ENCODE measurements at regions not wholly inside any gene's neighbourhood (a gene's known extent, or its start where the extent isn't known, plus 50 kb on each side); places are given as distances from the start of the nearest gene placed in this dataset.

DNA sequence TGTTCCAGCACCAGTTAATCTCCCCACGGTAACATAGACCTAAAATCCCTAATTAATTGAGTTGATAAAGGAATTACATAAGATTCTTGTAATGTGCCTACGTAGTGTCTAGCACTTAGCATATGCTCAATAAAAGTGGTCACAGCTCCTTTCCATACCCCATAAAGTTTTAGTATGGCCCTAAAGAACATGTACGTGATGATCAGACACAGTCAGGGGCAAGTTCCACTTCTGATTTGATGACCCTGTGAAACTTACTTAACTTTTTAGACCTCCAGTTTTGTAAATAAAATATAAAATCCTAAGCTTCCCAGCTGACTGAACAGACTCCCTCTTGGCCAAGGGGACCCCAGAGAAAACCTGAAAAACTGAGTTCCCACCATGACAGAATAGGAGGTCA is 391.3 kb upstream of the ERCC4 start:
- TF ChIP-seq, protein P1, sequence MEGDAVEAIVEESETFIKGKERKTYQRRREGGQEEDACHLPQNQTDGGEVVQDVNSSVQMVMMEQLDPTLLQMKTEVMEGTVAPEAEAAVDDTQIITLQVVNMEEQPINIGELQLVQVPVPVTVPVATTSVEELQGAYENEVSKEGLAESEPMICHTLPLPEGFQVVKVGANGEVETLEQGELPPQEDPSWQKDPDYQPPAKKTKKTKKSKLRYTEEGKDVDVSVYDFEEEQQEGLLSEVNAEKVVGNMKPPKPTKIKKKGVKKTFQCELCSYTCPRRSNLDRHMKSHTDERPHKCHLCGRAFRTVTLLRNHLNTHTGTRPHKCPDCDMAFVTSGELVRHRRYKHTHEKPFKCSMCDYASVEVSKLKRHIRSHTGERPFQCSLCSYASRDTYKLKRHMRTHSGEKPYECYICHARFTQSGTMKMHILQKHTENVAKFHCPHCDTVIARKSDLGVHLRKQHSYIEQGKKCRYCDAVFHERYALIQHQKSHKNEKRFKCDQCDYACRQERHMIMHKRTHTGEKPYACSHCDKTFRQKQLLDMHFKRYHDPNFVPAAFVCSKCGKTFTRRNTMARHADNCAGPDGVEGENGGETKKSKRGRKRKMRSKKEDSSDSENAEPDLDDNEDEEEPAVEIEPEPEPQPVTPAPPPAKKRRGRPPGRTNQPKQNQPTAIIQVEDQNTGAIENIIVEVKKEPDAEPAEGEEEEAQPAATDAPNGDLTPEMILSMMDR (IDR thresholded peaks at IDR 0.05) = no peak
- no peak for TF ChIP-seq POLR2A (IDR thresholded peaks at IDR 0.05; ENCODE audit: low read depth)
- TF ChIP-seq POLR2AphosphoS5 (IDR thresholded peaks at IDR 0.05) = no peak
